HepG2 (cell line): ENCODE measurements at regions not wholly inside any gene's neighbourhood (a gene's known extent, or its start where the extent isn't known, plus 50 kb on each side); places are given as distances from the start of the nearest gene placed in this dataset.

Experiments
- CBFB ChIP-seq: sonication (generic); formaldehyde crosslinking; IDR thresholded peaks from 2 replicates; pipeline ENCODE4 v1.4.0; 2020; ENCODE audit warnings: missing genetic modification reagents
- FOXC1 ChIP-seq: sonication (generic); formaldehyde crosslinking; IDR thresholded peaks from 2 replicates; pipeline ENCODE4 v1.8.0; 2022; ENCODE audit warnings: mild to moderate bottlenecking, missing genetic modification reagents, borderline replicate concordance
- HNF4A ChIP-seq: sonication (generic); formaldehyde crosslinking; IDR thresholded peaks from 2 replicates; pipeline ENCODE4 v1.4.0; 2020; ENCODE audit warnings: missing genetic modification reagents
- HNRNPLL ChIP-seq: fragments of 200-400 bp; formaldehyde crosslinking; IDR thresholded peaks from 2 replicates; pipeline ENCODE4 v1.6.1; 2017; ENCODE audit warnings: mild to moderate bottlenecking, low read depth, low read length; ENCODE audit not compliant: poor library complexity, severe bottlenecking
- JUN ChIP-seq: sonication (generic); formaldehyde crosslinking; IDR thresholded peaks from 2 replicates; pipeline ENCODE4 v1.4.0; 2020; ENCODE audit warnings: mild to moderate bottlenecking, missing genetic modification reagents
- KDM1A ChIP-seq: IDR thresholded peaks from 2 replicates; pipeline ENCODE4 v1.6.1; 2016; ENCODE audit warnings: missing compliant biosample characterization
- MEIS1 ChIP-seq: sonication (generic); formaldehyde crosslinking; IDR thresholded peaks from 2 replicates; pipeline ENCODE4 v1.9.0; 2021; ENCODE audit warnings: mild to moderate bottlenecking, missing genetic modification reagents, moderate library complexity, borderline replicate concordance
- MTERF4 ChIP-seq: sonication (generic); formaldehyde crosslinking; IDR thresholded peaks from 2 replicates; pipeline ENCODE4 v1.8.0; 2023; ENCODE audit warnings: mild to moderate bottlenecking, missing genetic modification reagents
- NFATC3 ChIP-seq: sonication (generic); formaldehyde crosslinking; IDR thresholded peaks from 2 replicates; pipeline ENCODE4 v1.5.1; 2020; ENCODE audit warnings: mild to moderate bottlenecking, missing genetic modification reagents
- NFYB ChIP-seq: sonication (generic); formaldehyde crosslinking; IDR thresholded peaks from 2 replicates; pipeline ENCODE4 v1.4.0; 2020; ENCODE audit warnings: missing genetic modification reagents
- NONO ChIP-seq, 2 experiments: fragments of 450-650 bp in 1 of 2; sonication (generic) in 1 of 2; formaldehyde crosslinking in 1 of 2; IDR thresholded peaks in 1 of 2; conservative IDR thresholded peaks in 1 of 2; 2 replicates each; pipeline versions ENCODE4 v1.6.1 to v1.8.0; 2017 to 2022; ENCODE audit warnings: mild to moderate bottlenecking in 1 of 2, missing genetic modification reagents in 1 of 2, moderate library complexity in 1 of 2
- PREB ChIP-seq: sonication (generic); formaldehyde crosslinking; IDR thresholded peaks from 2 replicates; pipeline ENCODE4 v1.4.0; 2020; ENCODE audit warnings: missing genetic modification reagents
- RFX5 ChIP-seq: IDR thresholded peaks from 2 replicates; pipeline ENCODE4 v1.6.1; 2011; ENCODE audit warnings: low read depth, low read length, improper control_type of control experiment
- SUZ12 ChIP-seq: fragments of 150-350 bp; IDR thresholded peaks from 2 replicates; pipeline ENCODE4 v1.6.1; 2014; ENCODE audit warnings: low read depth, low read length
- ZBTB20 ChIP-seq: sonication (generic); formaldehyde crosslinking; IDR thresholded peaks from 2 replicates; pipeline ENCODE4 v1.8.1; 2023; ENCODE audit warnings: missing genetic modification reagents, low read depth, mild to moderate bottlenecking, borderline replicate concordance
- ZBTB26 ChIP-seq: IDR thresholded peaks from 2 replicates; pipeline ENCODE4 v1.6.1; 2016; ENCODE audit warnings: missing compliant biosample characterization, missing genetic modification reagents, borderline replicate concordance
- ZFP1 ChIP-seq: IDR thresholded peaks from 2 replicates; pipeline ENCODE4 v1.6.1; 2016
- ZNF331 ChIP-seq: sonication (generic); formaldehyde crosslinking; IDR thresholded peaks from 2 replicates; pipeline ENCODE4 v1.4.0; 2020; ENCODE audit warnings: missing genetic modification reagents
- ZNF569 ChIP-seq: sonication (generic); formaldehyde crosslinking; IDR thresholded peaks from 2 replicates; pipeline ENCODE4 v1.5.0; 2020; ENCODE audit warnings: mild to moderate bottlenecking, missing genetic modification reagents, moderate library complexity, borderline replicate concordance
- ZNF781 ChIP-seq: sonication (generic); formaldehyde crosslinking; IDR thresholded peaks from 2 replicates; pipeline ENCODE4 v1.5.1; 2020; ENCODE audit warnings: borderline replicate concordance, mild to moderate bottlenecking, missing genetic modification reagents; ENCODE audit errors: not compliant biosample characterization
- ZSCAN25 ChIP-seq: sonication (generic); formaldehyde crosslinking; IDR thresholded peaks from 2 replicates; pipeline ENCODE4 v1.8.0; 2022; ENCODE audit warnings: mild to moderate bottlenecking, missing genetic modification reagents
- TF ChIP-seq, protein P1 (sequence below): sonication (generic); formaldehyde crosslinking; IDR thresholded peaks from 2 replicates; pipeline ENCODE4 v1.4.0; 2020; ENCODE audit warnings: mild to moderate bottlenecking, missing genetic modification reagents
- TF ChIP-seq, protein P2 (sequence below): IDR thresholded peaks from 2 replicates; pipeline ENCODE4 v1.6.1; 2016; ENCODE audit warnings: mild to moderate bottlenecking, missing biosample characterization, missing genetic modification reagents

- TF ChIP-seq, protein P1, sequence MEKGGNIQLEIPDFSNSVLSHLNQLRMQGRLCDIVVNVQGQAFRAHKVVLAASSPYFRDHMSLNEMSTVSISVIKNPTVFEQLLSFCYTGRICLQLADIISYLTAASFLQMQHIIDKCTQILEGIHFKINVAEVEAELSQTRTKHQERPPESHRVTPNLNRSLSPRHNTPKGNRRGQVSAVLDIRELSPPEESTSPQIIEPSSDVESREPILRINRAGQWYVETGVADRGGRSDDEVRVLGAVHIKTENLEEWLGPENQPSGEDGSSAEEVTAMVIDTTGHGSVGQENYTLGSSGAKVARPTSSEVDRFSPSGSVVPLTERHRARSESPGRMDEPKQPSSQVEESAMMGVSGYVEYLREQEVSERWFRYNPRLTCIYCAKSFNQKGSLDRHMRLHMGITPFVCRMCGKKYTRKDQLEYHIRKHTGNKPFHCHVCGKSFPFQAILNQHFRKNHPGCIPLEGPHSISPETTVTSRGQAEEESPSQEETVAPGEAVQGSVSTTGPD: no peak
- TF ChIP-seq ZFP1 (CRISPR knock-in tag): 0 out of 2 replicates have a peak, but pooled peaks have one; percentile 20
- TF ChIP-seq ZBTB20 (CRISPR knock-in tag): no peak
- TF ChIP-seq NONO (IDR thresholded peaks at IDR 0.05): no peak
- TF ChIP-seq NONO (CRISPR knock-in tag; conservative IDR thresholded peaks at IDR 0.05): no peak
- TF ChIP-seq JUN (CRISPR knock-in tag): peak; percentile 77
- no peak for TF ChIP-seq SUZ12
- no peak for TF ChIP-seq MTERF4 (CRISPR knock-in tag)
- TF ChIP-seq ZNF781: no peak
- no peak for TF ChIP-seq ZNF569
- no peak for TF ChIP-seq FOXC1 (CRISPR knock-in tag)
- TF ChIP-seq ZNF331 (CRISPR knock-in tag): peak; percentile 70; the same call in 1 of the 2 replicates
- no peak for TF ChIP-seq NFYB (CRISPR knock-in tag)
- TF ChIP-seq, protein P2, sequence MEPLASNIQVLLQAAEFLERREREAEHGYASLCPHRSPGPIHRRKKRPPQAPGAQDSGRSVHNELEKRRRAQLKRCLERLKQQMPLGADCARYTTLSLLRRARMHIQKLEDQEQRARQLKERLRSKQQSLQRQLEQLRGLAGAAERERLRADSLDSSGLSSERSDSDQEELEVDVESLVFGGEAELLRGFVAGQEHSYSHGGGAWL (CRISPR knock-in tag): no peak
- no peak for TF ChIP-seq ZSCAN25 (CRISPR knock-in tag)
- TF ChIP-seq KDM1A (CRISPR knock-in tag): 0 out of 2 replicates have a peak, but pooled peaks have one; percentile 42
- no peak for TF ChIP-seq ZBTB26
- no peak for TF ChIP-seq HNRNPLL
- peak; percentile 72 for TF ChIP-seq HNF4A (CRISPR knock-in tag)
- no peak for TF ChIP-seq CBFB
- TF ChIP-seq RFX5: no peak
- TF ChIP-seq NFATC3: no peak
- TF ChIP-seq MEIS1 (CRISPR knock-in tag): no peak
- TF ChIP-seq PREB (CRISPR knock-in tag): no peak
These were observed 111.2 kb upstream of the SLC38A2 start (continued) for GRCh38 chr12:46483572-46484395.
